ENCODE measurements at regions not wholly inside any gene's neighbourhood (a gene's known extent, or its start where the extent isn't known, plus 50 kb on each side); places are given as distances from the start of the nearest gene placed in this dataset.

- intact Hi-C loops (cut with micrococcal nuclease; ENCODE audit: unreplicated experiment) (no loop called here), in situ Hi-C loops (cut with HindIII; ENCODE audit: extremely low pct_ligation_motif_present, low pct_unique_long_range_greater_than_20kb) (no loop called here)
- BruUV-seq (replicated peaks), result no TSS peak
- Histone ChIP-seq H3K4me2 (ENCODE audit: low read depth, low read length) (no peak overlapping the region), H2AFZ (ENCODE audit: low read length) (no peak overlapping the region), H4K20me1 (ENCODE audit: insufficient read depth, low read length) (no peaks in the 10 kb centered on the region), H3K27ac (ENCODE audit: extremely low read length, insufficient read depth, low read length) (no peak overlapping the region), H3K36me3 (replicated peaks in 1 of 2; ENCODE audit: control insufficient read depth in 1 of 2, insufficient read depth in 2 of 2, low read length in 2 of 2) (no peaks in the 10 kb centered on the region), H3K4me1 (ENCODE audit: insufficient read depth, low read length) (no peaks in the 10 kb centered on the region), H3K27me3 (ENCODE audit: control insufficient read depth in 1 of 2, insufficient read depth in 2 of 2, low read length in 2 of 2) (peaks cover 0 to 8% of the 10 kb centered on the region in 2 experiments; a peak in 1 of 5 replicates), H3K9me3 (ENCODE audit: low read length) (no peaks in the 10 kb centered on the region), H3K4me3 (replicated peaks in 1 of 3; ENCODE audit: insufficient read depth in 1 of 3, low read depth in 2 of 3, low read length in 3 of 3) (no peak overlapping the region), H3K79me2 (ENCODE audit: insufficient read depth, low read length) (no peaks in the 10 kb centered on the region), H3K9ac (ENCODE audit: insufficient read depth, low read depth, low read length) (no peak overlapping the region)
- no peak for FAIRE-seq
- DNase-seq (ENCODE audit: low spot score), result no peak
- ChIA-PET CTCF (ENCODE audit: low intra/inter-chr PET ratio, low total read pairs) (no interaction called here), POLR2A (no interaction called here)
- ATAC-seq, result no peak
- WGBS (ENCODE audit: low lambda C conversion rate), result 7% methylated on average over 3 of the region's 3 CpGs
- TF ChIP-seq ZNF276 (CRISPR knock-in tag; IDR thresholded peaks at IDR 0.05; ENCODE audit: low read depth) (no peak), ZNF790 (CRISPR knock-in tag; IDR thresholded peaks at IDR 0.05; ENCODE audit: borderline replicate concordance) (no peak), SMAD1 (CRISPR knock-in tag; IDR thresholded peaks at IDR 0.05; ENCODE audit: borderline replicate concordance, low read depth) (no peak), ZUFSP (CRISPR knock-in tag; IDR thresholded peaks at IDR 0.05; ENCODE audit: borderline replicate concordance) (no peak), FOXA1 (IDR thresholded peaks at IDR 0.05) (no peak), FOXA1 (CRISPR knock-in tag; IDR thresholded peaks at IDR 0.05) (no peak), GABPB1 (CRISPR knock-in tag; IDR thresholded peaks at IDR 0.05) (no peak), ZNF891 (CRISPR knock-in tag; IDR thresholded peaks at IDR 0.05) (no peak), RXRB (CRISPR knock-in tag; IDR thresholded peaks at IDR 0.05; ENCODE audit: borderline replicate concordance) (no peak), ZNF557 (CRISPR knock-in tag; IDR thresholded peaks at IDR 0.05) (no peak), ZNF770 (CRISPR knock-in tag; IDR thresholded peaks at IDR 0.05) (no peak), DMTF1 (CRISPR knock-in tag; IDR thresholded peaks at IDR 0.05) (no peak)
Observed at GRCh38 chr5:38648703-38649291, 92.4 kb upstream of the LIFR start.
